Left lung (tissue), 4 donors: ENCODE measurements at regions not wholly inside any gene's neighbourhood (a gene's known extent, or its start where the extent isn't known, plus 50 kb on each side); places are given as distances from the start of the nearest gene placed in this dataset.

ENCODE experiments used
- ATAC-seq: fragments of 200-7000 bp; cut with Tn5 transposase; one replicate; pipeline ENCODE4 v1.9.1; 2020; ENCODE audit warnings: moderate library complexity
- DNase-seq, 4 donors: peaks; one replicate each; pipeline ENCODE4 v3.0.0-alpha.2; 2013 to 2020
- H3K27ac ChIP-seq, 2 donors: fragments of 200-600 bp; sonication (generic) in 1 of 2; one replicate each; pipeline versions ENCODE4 v1.5.0 to v1.8.0; 2020 to 2021
- H3K27me3 ChIP-seq, 2 donors: fragments of 200-600 bp; sonication (generic) in 1 of 2; one replicate each; pipeline versions ENCODE4 v1.5.0 to v1.8.0; 2020 to 2021
- H3K36me3 ChIP-seq, 2 donors: fragments of 200-600 bp; sonication (generic) in 1 of 2; one replicate each; pipeline versions ENCODE4 v1.5.0 to v1.8.0; 2020 to 2021
- H3K4me1 ChIP-seq, 2 donors: fragments of 200-600 bp; one replicate each; pipeline ENCODE4 v1.8.0; 2021
- H3K4me3 ChIP-seq, 2 donors: fragments of 200-600 bp; sonication (generic) in 1 of 2; one replicate each; pipeline versions ENCODE4 v1.5.0 to v1.8.0; 2020 to 2021; ENCODE audit warnings: mild to moderate bottlenecking in 1 of 2
- H3K9me3 ChIP-seq, 2 donors: fragments of 200-600 bp; sonication (generic) in 1 of 2; one replicate each; pipeline versions ENCODE4 v1.5.0 to v1.8.0; 2020 to 2021
- CTCF ChIP-seq, 2 donors: fragments of 200-600 bp; sonication (generic) in 1 of 2; IDR thresholded peaks; one replicate each; pipeline versions ENCODE4 v1.5.0 to v1.8.0; 2021; ENCODE audit warnings: antibody characterized with exemption in 2 of 2
- intact Hi-C, 2 donors: fragments of 100-400 bp; cut with DNase I; formaldehyde crosslinking; loops; one replicate each; pipeline versions ENCODE4 v1.11.2 to v1.14.2; 2022
- donor health status: DM: no; HTN: yes; CAD: no.
- donor health status: DM: no; HTN: no; CAD: no.

- TF ChIP-seq CTCF (IDR thresholded peaks at IDR 0.05) = no peak
- Histone ChIP-seq H3K27ac (no peak overlapping the region), H3K4me1 (peaks cover 0 to 7% of the 10 kb centered on the region in 2 donors), H3K9me3 (no peaks in the 10 kb centered on the region), H3K4me3 (no peak overlapping the region), H3K36me3 (no peaks in the 10 kb centered on the region), H3K27me3 (peaks cover 4 to 24% of the 10 kb centered on the region in 2 donors)
- ATAC-seq (no peak), DNase-seq (no peak)
- intact Hi-C loops = no loop called here
Observed at GRCh38 chr7:131949659-131950058, 393.2 kb upstream of the PODXL start.

- Histone ChIP-seq H3K4me3 (no peak overlapping the region), H3K27ac (no peak overlapping the region), H3K9me3 (no peaks in the 10 kb centered on the region), H3K4me1 (peaks cover 0 to 7% of the 10 kb centered on the region in 2 donors), H3K27me3 (peaks cover 5 to 35% of the 10 kb centered on the region in 2 donors), H3K36me3 (no peaks in the 10 kb centered on the region)
- ATAC-seq (peak; percentile 15), DNase-seq (no peak)
- no peak for TF ChIP-seq CTCF (IDR thresholded peaks at IDR 0.05)
- intact Hi-C loops = no loop called here
Observed at GRCh38 chr7:131948434-131949053, 392.1 kb upstream of the PODXL start.

GRCh38 chr7:131947661-131948060, 391.2 kb upstream of the PODXL start:
- Histone ChIP-seq H3K27ac (no peak overlapping the region), H3K36me3 (no peaks in the 10 kb centered on the region), H3K4me1 (peaks cover 0 to 7% of the 10 kb centered on the region in 2 donors), H3K9me3 (no peaks in the 10 kb centered on the region), H3K4me3 (no peak overlapping the region), H3K27me3 (peaks cover 5 to 43% of the 10 kb centered on the region in 2 donors)
- intact Hi-C loops = no loop called here
- no peak for DNase-seq
- no peak for ATAC-seq
- no peak for TF ChIP-seq CTCF (IDR thresholded peaks at IDR 0.05)

DNA sequence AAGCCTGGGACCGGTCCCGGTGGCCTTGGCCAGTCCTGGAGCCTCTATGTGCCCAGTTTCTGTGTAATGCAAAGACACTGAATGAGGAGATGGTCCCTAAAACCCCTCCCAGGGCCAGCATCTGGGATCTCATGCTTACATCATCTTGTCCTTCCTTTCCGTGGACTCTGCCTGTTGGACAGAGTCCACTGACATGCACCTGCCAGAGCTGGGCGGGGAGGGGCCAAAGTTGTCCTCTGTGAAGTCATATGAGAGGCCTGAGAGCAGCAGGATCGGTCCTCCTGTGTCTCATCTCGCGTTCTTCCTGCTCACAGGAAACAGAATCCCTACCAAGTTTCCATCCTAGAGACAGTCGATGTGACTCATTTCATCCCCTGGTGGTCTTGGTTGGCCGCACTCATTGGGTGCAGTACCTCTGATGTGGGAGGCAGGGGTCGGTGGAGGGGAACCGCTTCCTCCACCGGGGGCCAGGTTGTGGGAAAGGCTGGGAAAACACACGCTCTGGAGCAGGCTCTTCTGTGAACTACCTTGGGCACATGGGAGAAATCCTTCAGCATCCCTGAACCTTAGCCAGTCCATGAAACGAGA, 389.6 kb upstream of the PODXL start:
- TF ChIP-seq CTCF (IDR thresholded peaks at IDR 0.05) = no peak
- Histone ChIP-seq H3K36me3 (no peaks in the 10 kb centered on the region), H3K27me3 (peaks cover 5 to 48% of the 10 kb centered on the region in 2 donors), H3K4me3 (no peak overlapping the region), H3K9me3 (no peaks in the 10 kb centered on the region), H3K27ac (no peak overlapping the region), H3K4me1 (peaks cover 0 to 7% of the 10 kb centered on the region in 2 donors)
- ATAC-seq (no peak), DNase-seq (no peak)
- intact Hi-C loops = no loop called here

DNA sequence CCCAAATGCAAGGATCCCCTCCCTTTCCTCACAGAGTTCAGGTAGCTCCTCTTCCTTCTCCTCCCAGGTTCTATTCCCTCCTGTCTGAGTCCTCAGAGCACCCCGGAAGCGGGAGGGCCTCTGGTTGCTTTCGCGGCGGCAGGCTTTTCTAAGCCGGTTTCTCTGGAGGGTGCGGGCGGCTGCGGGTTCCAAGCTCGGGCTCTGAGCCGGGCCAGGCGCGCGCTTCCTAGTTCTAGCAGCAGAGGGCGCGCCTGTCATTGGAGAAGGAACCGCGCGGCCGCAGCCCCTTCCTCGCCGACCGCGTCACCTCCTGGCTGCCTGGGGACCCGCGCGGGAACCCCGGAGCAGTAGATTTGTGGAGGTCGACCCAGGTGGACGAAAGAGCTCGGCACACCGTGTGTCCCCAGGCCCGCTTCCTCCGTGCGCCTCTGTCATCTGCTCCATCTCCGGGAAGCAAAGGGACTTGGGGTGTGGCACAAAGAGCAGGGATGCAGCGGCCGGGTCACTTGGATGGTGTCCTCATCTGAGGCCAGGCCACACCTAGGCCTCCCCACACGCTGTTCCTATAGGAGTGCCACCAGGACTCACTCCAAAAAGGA, 389.0 kb upstream of the PODXL start:
- intact Hi-C loops = no loop called here
- ATAC-seq (peak; percentile 90), DNase-seq (peak in 3 of 4 donors; percentile 27 to 81 (median 59))
- Histone ChIP-seq H3K4me1 (peaks cover 0 to 7% of the 10 kb centered on the region in 2 donors), H3K27me3 (peaks cover 5 to 48% of the 10 kb centered on the region in 2 donors), H3K4me3 (no peak overlapping the region), H3K36me3 (no peaks in the 10 kb centered on the region), H3K27ac (no peak overlapping the region), H3K9me3 (no peaks in the 10 kb centered on the region)
- peak; percentile 67 to 77 for TF ChIP-seq CTCF (IDR thresholded peaks at IDR 0.05)
